HG02571 (cell line): ENCODE measurements at regions not wholly inside any gene's neighbourhood (a gene's known extent, or its start where the extent isn't known, plus 50 kb on each side); places are given as distances from the start of the nearest gene placed in this dataset.

Source experiments
- ATAC-seq: cut with Tn5 transposase; IDR thresholded peaks from one replicate; pipeline ENCODE4 v1.9.1; 2021; ENCODE audit warnings: mild to moderate bottlenecking, moderate library complexity; ENCODE audit not compliant: unreplicated experiment

DNA sequence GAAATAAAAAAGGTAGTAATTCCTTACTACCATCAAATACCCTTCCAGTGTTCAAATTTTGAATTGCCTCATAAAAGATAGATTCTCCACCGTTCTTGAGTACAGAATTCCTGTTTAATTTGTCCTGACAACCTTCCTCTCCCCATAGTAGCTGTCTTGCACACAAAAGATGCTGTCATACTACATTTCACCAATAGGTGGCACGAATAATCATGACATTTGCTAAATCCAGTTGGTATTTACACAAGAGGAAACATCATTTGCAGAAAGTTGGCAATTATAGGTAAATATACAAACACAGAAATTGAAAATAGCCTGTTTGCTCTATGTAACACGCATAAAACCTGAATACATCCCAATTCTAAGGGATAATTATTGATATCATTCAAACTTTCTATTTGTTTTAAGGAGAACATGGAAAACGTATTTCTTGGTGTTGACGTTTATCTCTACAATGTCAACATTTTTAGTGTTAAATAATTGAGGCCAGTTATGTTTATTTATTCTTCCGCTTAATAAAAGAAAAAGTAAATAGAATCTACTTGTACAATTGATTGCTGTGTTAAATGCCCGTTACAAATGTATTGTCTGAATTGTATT, 58.3 kb upstream of the CLDN10 start:
- no peak for ATAC-seq

DNA sequence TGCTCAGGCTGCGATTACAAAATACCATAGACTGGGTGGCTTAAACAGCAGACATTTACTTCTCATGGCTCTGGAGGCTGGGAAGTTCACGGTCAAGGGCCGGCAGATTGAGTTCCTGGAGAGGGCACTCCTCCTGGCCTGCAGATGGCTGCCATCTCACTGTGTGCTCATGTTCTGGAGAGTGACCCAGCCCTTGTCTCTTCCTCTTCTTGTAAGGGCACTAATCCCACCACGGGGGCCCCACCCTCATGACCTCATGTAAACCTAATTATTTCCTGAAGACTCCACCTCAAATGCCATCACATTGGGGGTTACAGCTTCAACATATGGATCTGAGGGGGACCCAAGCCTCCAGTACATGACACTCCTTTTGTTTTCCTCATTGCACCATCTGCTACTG, 56.0 kb upstream of the CLDN10 start:
- no peak for ATAC-seq

DNA sequence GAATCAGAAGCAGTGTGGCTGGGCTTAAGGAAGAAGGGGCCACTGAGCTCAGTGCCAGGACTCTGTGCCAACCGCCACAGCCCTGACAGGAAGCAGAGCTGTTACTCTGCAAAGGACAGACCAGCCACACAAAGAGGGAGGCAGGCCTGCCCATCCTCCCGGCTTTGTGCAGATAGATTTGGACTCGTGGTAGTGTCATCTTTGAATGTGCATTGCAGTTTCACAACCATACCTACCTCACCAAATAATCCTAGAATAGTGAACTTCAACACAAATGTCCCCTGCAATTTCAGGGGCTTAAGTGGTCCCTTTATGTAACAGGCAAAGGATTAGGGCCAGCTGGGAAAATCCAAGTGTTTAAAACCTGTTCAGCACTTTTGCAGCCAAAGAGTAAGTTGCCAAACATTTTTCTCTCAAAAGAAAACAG, 55.1 kb upstream of the CLDN10 start:
- ATAC-seq, result no peak

DNA sequence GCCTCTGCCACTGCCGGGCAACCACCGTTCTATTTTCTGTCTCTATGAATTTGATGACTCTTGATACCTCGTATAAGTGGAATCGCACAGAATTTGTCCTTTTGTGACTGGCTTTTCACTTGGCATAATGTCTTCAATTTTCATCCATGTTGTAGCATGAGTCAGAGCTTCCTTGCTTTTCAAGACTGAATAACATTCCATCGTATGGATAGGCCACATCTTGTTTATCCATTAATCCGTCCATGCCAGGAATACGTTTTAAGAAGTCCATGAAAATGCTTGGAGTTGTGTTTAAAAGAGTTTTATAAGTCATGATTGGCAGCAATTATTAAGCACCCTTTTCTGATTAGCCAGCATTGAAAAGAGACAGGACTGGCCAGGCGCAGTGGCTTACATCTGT, 53.6 kb upstream of the CLDN10 start:
- ATAC-seq, result no peak

DNA sequence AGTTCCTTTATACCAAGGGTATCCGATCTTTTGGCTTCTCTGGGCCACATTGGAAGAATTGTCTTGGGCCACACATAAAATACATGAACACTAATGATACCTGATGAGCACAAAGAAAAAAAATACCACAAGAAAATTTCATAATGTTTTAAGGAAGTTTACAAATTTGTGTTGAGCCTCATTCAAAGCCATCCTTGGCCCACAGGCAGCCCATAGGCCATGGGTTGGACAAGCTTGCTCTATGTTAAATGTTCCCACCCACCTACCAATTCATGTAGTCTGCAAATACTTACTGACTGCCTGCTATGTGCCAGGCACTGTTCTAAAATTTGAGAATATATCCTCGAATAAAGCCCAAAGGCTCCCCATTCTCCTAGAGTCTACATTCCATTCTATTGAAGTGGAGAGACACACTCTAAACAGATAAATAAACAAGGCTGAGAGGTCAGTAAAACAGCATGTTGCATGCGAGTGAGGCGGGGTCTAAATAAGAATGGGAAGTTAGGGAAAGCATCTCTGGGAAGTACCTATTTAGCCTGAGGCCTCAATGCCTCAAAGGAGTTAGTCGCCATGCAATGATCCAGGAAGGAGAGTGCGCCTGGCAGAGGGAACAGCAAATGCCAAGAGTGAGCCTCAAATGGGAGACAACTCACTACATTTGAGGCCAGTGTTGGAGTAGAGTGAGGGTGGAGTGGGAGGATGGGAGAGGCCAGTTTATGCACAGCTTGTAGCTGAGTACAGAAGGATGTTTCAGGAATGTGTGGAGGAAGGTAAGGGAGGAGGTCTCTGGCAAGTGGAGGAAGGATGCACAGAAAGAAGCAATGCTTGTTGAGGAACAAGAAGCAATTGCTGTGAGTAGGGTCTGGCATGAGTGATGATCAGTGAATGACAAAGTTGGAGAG, 52.5 kb upstream of the CLDN10 start:
- ATAC-seq, result no peak

DNA sequence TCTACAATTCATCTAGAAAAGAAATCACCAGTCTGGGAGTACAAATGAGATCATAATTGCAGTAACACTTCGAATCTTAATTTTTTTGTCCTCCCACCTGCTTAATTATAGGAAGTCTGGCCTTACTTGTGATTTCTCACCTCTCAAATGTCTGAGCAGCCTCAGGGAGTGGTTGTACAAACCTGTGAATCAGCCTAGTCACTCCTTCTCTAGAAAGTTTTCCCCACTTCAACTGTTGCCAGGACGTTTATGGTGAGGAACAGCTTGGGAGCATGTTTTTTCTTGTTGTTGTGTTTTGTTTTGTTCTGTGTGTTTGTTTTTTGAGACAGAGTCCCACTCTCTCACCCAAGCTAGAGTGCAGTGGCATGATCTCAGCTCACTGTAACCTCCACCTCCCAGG, 50.3 kb upstream of the CLDN10 start:
- no peak for ATAC-seq
